HG03439 (cell line): ENCODE measurements at regions not wholly inside any gene's neighbourhood (a gene's known extent, or its start where the extent isn't known, plus 50 kb on each side); places are given as distances from the start of the nearest gene placed in this dataset.
"Not testable (repeated sequence)": the region's sequence is repeated elsewhere in the genome, so short reads cannot be mapped to it uniquely, and the experiment has no call there.

Source experiments
- ATAC-seq: cut with Tn5 transposase; IDR thresholded peaks from one replicate; pipeline ENCODE4 v1.9.1; 2021; ENCODE audit warnings: mild to moderate bottlenecking, moderate library complexity; ENCODE audit not compliant: unreplicated experiment

- no peak for ATAC-seq
These were observed 63.4 kb upstream of the RNF38 start for GRCh38 chr9:36463467-36463866.

GRCh38 chr9:36462245-36462644 is 62.2 kb upstream of the RNF38 start:
- ATAC-seq, result no peak

- ATAC-seq, result no peak
These were observed 61.3 kb upstream of the RNF38 start for GRCh38 chr9:36461323-36461722.

GRCh38 chr9:36458430-36458915 is 58.4 kb upstream of the RNF38 start:
- ATAC-seq, result not testable (repeated sequence)

GRCh38 chr9:36457836-36458429 is 57.9 kb upstream of the RNF38 start:
- ATAC-seq, result no peak

GRCh38 chr9:36456480-36457065 is 56.5 kb upstream of the RNF38 start:
- no peak for ATAC-seq

- ATAC-seq, result no peak
These were observed 51.9 kb upstream of the RNF38 start for GRCh38 chr9:36451949-36452348.

GRCh38 chr9:36450110-36450732 is 50.2 kb upstream of the RNF38 start:
- no peak for ATAC-seq
